Thoracic aorta (tissue), 2 donors: ENCODE measurements at regions not wholly inside any gene's neighbourhood (a gene's known extent, or its start where the extent isn't known, plus 50 kb on each side); places are given as distances from the start of the nearest gene placed in this dataset.

Experiments
- ATAC-seq: fragments of 150-250 bp; one replicate; pipeline ENCODE4 v1.8.0; 2017; ENCODE audit warnings: low read depth; ENCODE audit not compliant: insufficient number of reproducible peaks, low FRiP score
- DNase-seq: peaks from one replicate; pipeline ENCODE4 v3.0.0-alpha.2; 2020; ENCODE audit warnings: low spot score
- H3K27ac ChIP-seq, 2 donors: fragments of 200-600 bp; sonication (generic); 1 replicate in 1 of 2; 2 replicates in 1 of 2; pipeline ENCODE4 v1.5.1; 2016; ENCODE audit warnings: mild to moderate bottlenecking in 2 of 2, moderate library complexity in 2 of 2
- H3K27me3 ChIP-seq: fragments of 200-600 bp; sonication (generic); replicated peaks from 2 replicates; pipeline ENCODE4 v1.6.0; 2016; ENCODE audit warnings: mild to moderate bottlenecking; ENCODE audit not compliant: insufficient read depth
- H3K36me3 ChIP-seq: fragments of 200-600 bp; sonication (generic); one replicate; pipeline ENCODE4 v1.5.1; 2016
- H3K4me1 ChIP-seq, 2 donors: fragments of 200-600 bp; sonication (generic); 1 replicate in 1 of 2; 2 replicates in 1 of 2; pipeline versions ENCODE4 v1.5.1 to v1.6.0; 2016; ENCODE audit warnings: low read depth in 2 of 2, mild to moderate bottlenecking in 1 of 2; ENCODE audit not compliant: control insufficient read depth in 1 of 2
- H3K4me3 ChIP-seq: fragments of 200-600 bp; sonication (generic); 2 replicates; pipeline ENCODE4 v1.5.1; 2016; ENCODE audit warnings: mild to moderate bottlenecking
- H3K9me3 ChIP-seq: fragments of 200-600 bp; sonication (generic); 2 replicates; pipeline ENCODE4 v1.5.1; 2016
- CTCF ChIP-seq: fragments of 200-600 bp; sonication (generic); IDR thresholded peaks from one replicate; pipeline ENCODE4 v1.5.1; 2019; ENCODE audit warnings: antibody characterized with exemption

DNA sequence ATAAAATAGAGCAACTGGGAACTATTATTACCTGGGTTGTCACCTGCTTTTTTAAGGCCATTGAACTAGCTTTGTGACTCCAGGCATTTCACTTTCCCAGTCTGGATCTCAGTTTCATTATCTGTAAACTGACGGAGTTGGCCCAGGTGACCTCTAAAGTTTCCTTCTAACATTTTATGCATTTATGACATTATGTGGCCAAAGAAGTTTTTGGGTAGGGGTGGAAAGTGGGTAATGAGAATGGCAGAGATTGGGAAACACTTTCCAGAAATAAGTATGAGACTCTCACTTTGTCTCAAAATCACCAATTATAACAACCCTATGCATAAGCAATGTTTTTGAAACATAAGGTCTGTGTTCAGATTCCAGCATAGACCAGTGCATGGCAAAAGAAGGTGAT is 99.1 kb upstream of the ARHGEF3 start:
- no peak for TF ChIP-seq CTCF
- ATAC-seq = no peak

DNA sequence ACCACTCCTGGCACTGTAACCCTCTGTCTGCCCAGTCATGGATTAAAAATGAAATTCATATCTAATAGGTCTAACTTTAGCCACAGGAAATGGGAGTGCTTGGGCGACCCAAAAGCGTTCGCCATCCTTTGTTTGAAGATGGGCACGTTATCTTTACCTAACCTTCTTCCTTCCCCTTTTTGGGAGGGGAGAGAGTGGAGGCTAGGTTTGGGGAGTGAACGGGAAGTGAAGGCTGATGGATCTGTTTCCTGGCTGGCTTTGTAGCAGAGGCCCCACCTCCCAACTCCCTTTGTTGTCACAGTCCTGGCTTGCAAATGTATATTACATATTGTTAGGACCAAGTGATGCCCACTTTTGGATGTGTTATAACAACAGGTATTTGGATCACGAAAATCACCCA is 98.1 kb upstream of the ARHGEF3 start:
- no peak overlapping the region for H3K4me3 ChIP-seq
- H3K4me1 ChIP-seq = peaks cover 0 to 3% of the 10 kb centered on the region in 2 donors
- no peaks in the 10 kb centered on the region for H3K36me3 ChIP-seq
- no peaks in the 10 kb centered on the region for H3K27me3 ChIP-seq
- DNase-seq (no peak), ATAC-seq (no peak)
- no peaks in the 10 kb centered on the region for H3K9me3 ChIP-seq
- no peak overlapping the region for H3K27ac ChIP-seq
- TF ChIP-seq CTCF = no peak

More for the DNA sequence above, 99.1 kb upstream of the ARHGEF3 start:
- Histone ChIP-seq H3K4me3 (no peak overlapping the region), H3K27me3 (no peaks in the 10 kb centered on the region), H3K9me3 (no peaks in the 10 kb centered on the region), H3K4me1 (no peaks in the 10 kb centered on the region), H3K27ac (no peak overlapping the region), H3K36me3 (no peaks in the 10 kb centered on the region)
- DNase-seq = no peak

DNA sequence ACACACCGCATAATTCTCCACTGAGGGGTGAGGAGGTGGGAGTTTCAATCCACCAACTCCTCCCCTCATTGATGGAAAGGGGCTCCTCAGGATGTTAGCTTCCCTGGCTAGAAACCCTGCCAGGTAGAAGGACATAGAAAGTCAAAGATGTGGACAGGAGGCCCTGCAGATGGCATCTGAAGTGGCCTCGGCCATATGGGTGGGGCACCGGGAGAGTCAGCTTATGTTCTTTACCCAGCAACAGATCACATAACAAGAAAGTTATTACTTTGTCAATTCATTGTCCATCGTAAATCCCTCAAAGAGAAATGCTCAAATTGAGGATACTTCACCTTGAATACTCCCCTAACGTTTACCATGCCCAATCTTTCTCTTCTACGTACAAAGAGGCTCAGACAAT is 97.3 kb upstream of the ARHGEF3 start:
- ATAC-seq = no peak
- no peak overlapping the region for H3K27ac ChIP-seq
- no peak for TF ChIP-seq CTCF
- H3K36me3 ChIP-seq = no peaks in the 10 kb centered on the region
- H3K4me3 ChIP-seq = no peak overlapping the region
- H3K4me1 ChIP-seq = peaks cover 0 to 5% of the 10 kb centered on the region in 2 donors
- no peak for DNase-seq
- no peaks in the 10 kb centered on the region for H3K9me3 ChIP-seq
- H3K27me3 ChIP-seq = no peaks in the 10 kb centered on the region

- Histone ChIP-seq H3K27ac (no peak overlapping the region), H3K27me3 (no peaks in the 10 kb centered on the region), H3K9me3 (no peaks in the 10 kb centered on the region), H3K36me3 (no peaks in the 10 kb centered on the region), H3K4me3 (no peak overlapping the region), H3K4me1 (peaks cover 0 to 5% of the 10 kb centered on the region in 2 donors)
- DNase-seq (no peak), ATAC-seq (no peak)
- TF ChIP-seq CTCF = no peak
These were observed 94.6 kb upstream of the ARHGEF3 start for GRCh38 chr3:56896357-56896756.

DNA sequence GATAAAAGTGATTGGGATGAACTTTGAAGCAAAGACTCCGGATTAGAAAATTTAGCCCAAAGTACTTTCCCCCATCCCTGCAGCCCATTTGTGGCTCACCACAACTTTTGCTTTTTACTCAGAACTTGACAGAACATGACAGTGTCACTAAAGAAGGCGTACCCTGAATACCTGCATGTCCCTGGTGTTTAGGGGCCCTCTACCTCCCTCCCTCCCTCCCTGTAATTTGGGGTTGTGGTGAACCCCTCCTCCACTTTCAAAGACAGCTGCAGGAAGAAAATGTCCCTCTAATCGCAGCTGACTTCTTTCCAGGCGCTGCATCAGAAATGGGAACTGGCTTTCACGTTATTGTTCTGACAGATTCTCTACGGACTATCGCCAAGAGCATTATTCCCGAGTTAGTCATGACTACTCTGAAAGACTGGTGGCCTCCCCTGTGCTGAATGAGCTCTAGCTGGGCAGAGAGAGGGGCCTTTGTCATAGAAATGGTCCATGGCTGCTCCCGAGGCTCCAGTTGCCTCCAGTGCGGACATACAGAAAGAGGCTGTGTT is 93.2 kb upstream of the ARHGEF3 start:
- no peak for TF ChIP-seq CTCF
- H3K27me3 ChIP-seq = no peaks in the 10 kb centered on the region
- DNase-seq (no peak), ATAC-seq (no peak)
- peak overlapping the region; percentile 19 for H3K4me3 ChIP-seq
- peaks cover 0 to 5% of the 10 kb centered on the region in 2 donors for H3K4me1 ChIP-seq
- H3K27ac ChIP-seq = no peak overlapping the region
- no peaks in the 10 kb centered on the region for H3K9me3 ChIP-seq
- H3K36me3 ChIP-seq = no peaks in the 10 kb centered on the region
